Keratinocyte (primary cell): ENCODE measurements at regions not wholly inside any gene's neighbourhood (a gene's known extent, or its start where the extent isn't known, plus 50 kb on each side); places are given as distances from the start of the nearest gene placed in this dataset.

ENCODE experiments used
- DNase-seq: peaks from one replicate; pipeline ENCODE4 v3.0.0-alpha.2; 2011; ENCODE audit warnings: low read depth, missing footprints, low spot score
- FAIRE-seq: peaks from 2 replicates; lab custom pipeline; 2011; peaks lifted over from hg19 to GRCh38; lab: Jason Lieb, UNC
- H2AFZ ChIP-seq: 2 replicates; pipeline ENCODE4 v1.6.0; 2012; ENCODE audit warnings: low read length, control low read depth, inconsistent platforms; ENCODE audit not compliant: control insufficient read depth
- H3K27ac ChIP-seq: 2 replicates; pipeline ENCODE4 v1.5.1; 2011; ENCODE audit warnings: low read length; ENCODE audit not compliant: control insufficient read depth, insufficient read depth
- H3K27me3 ChIP-seq: 3 replicates; pipeline ENCODE4 v1.6.0; 2011; ENCODE audit warnings: low read length; ENCODE audit not compliant: control insufficient read depth, insufficient read depth; ENCODE audit errors: extremely low read depth
- H3K36me3 ChIP-seq, 2 experiments: 2 replicates in 1 of 2; 3 replicates in 1 of 2; pipeline ENCODE4 v1.5.1; 2011; ENCODE audit warnings: low read length in 2 of 2, mild to moderate bottlenecking in 1 of 2; ENCODE audit not compliant: control insufficient read depth in 2 of 2, insufficient read depth in 2 of 2; ENCODE audit errors: extremely low read depth in 1 of 2
- H3K4me1 ChIP-seq: 3 replicates; pipeline ENCODE4 v1.5.1; 2011; ENCODE audit warnings: low read length; ENCODE audit not compliant: control insufficient read depth, insufficient read depth; ENCODE audit errors: extremely low read depth
- H3K4me2 ChIP-seq: 3 replicates; pipeline ENCODE4 v1.6.0; 2011; ENCODE audit warnings: low read depth, low read length; ENCODE audit not compliant: control insufficient read depth, insufficient read depth; ENCODE audit errors: extremely low read depth
- H3K4me3 ChIP-seq, 3 experiments: fragments of 200-600 bp in 1 of 3; sonication (generic) in 1 of 3; 2 replicates in 2 of 3; 3 replicates in 1 of 3; pipeline ENCODE4 v1.5.1; 2011 to 2016; ENCODE audit warnings: low read length in 3 of 3, mild to moderate bottlenecking in 3 of 3, control low read depth in 2 of 3, inconsistent platforms in 1 of 3, low read depth in 1 of 3, mixed read lengths in 1 of 3, mixed run types in 1 of 3, moderate library complexity in 1 of 3; ENCODE audit not compliant: control insufficient read depth in 2 of 3, insufficient read depth in 2 of 3; ENCODE audit errors: extremely low read depth in 1 of 3
- H3K79me2 ChIP-seq: 2 replicates; pipeline ENCODE4 v1.6.0; 2012; ENCODE audit warnings: low read length; ENCODE audit not compliant: control insufficient read depth, insufficient read depth
- H3K9ac ChIP-seq: 3 replicates; pipeline ENCODE4 v1.6.0; 2011; ENCODE audit warnings: low read length; ENCODE audit not compliant: control insufficient read depth, insufficient read depth; ENCODE audit errors: extremely low read depth
- H3K9me1 ChIP-seq: 3 replicates; pipeline ENCODE4 v1.6.0; 2011; ENCODE audit warnings: low read length; ENCODE audit not compliant: control insufficient read depth, insufficient read depth; ENCODE audit errors: extremely low read depth
- H3K9me3 ChIP-seq: 2 replicates; pipeline ENCODE4 v1.5.1; 2012; ENCODE audit warnings: low read depth, low read length; ENCODE audit not compliant: control insufficient read depth
- H4K20me1 ChIP-seq: 3 replicates; pipeline ENCODE4 v1.6.0; 2011; ENCODE audit warnings: low read length; ENCODE audit not compliant: control insufficient read depth, insufficient read depth; ENCODE audit errors: extremely low read depth
- EZH2 ChIP-seq: IDR thresholded peaks from one replicate; pipeline ENCODE4 v1.6.1; 2012; ENCODE audit warnings: inconsistent platforms, mild to moderate bottlenecking, low read length, moderate library complexity
- dilution Hi-C: fragments of 300-500 bp; cut with MboI; formaldehyde crosslinking; loops from one replicate; pipeline ENCODE4 v1.7.0; 2020; ENCODE audit warnings: low sequenced_read_pairs; ENCODE audit not compliant: extremely low pct_ligation_motif_present
- TF ChIP-seq, protein P1 (sequence below), 3 experiments: IDR thresholded peaks in 1 of 3; conservative IDR thresholded peaks in 1 of 3; optimal IDR thresholded peaks in 1 of 3; 2 replicates in 2 of 3; 3 replicates in 1 of 3; pipeline versions ENCODE3 to v1.5.1; 2011; ENCODE audit warnings: low read length in 3 of 3, mild to moderate bottlenecking in 3 of 3, moderate library complexity in 2 of 3, control low read depth in 1 of 3, inconsistent platforms in 1 of 3; ENCODE audit not compliant: insufficient read depth in 2 of 3; ENCODE audit errors: extremely low read depth in 1 of 3

DNA sequence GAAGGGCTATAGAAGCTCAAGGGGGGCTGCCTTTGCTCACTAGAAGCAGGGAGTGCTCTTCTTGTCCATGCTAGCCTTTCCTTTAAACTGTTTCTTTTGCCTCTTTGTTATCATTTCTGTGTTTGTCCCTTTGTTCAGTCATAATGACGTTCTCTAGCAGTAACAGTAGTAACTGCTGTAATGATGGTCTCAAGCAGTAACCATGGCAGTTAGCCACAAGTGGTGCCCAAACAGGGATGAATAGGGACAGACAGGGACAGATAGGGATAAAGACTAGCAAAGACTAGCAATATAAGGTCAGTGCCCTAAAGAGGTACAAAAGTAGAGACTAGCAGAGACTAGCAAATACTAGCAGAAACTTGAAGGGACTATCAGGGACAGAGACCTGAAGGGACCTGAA lies 869.0 kb upstream of the PRR20A start:
- Histone ChIP-seq H3K4me1 (no peaks in the 10 kb centered on the region), H2AFZ (no peak overlapping the region), H3K79me2 (no peaks in the 10 kb centered on the region), H3K9me3 (no peaks in the 10 kb centered on the region), H3K4me2 (no peak overlapping the region), H4K20me1 (no peaks in the 10 kb centered on the region), H3K9me1 (no peaks in the 10 kb centered on the region), H3K4me3 (no peak overlapping the region), H3K27me3 (no peaks in the 10 kb centered on the region), H3K9ac (no peak overlapping the region), H3K36me3 (no peaks in the 10 kb centered on the region), H3K27ac (no peak overlapping the region)
- DNase-seq, result no peak
- dilution Hi-C loops, result no loop called here
- no peak for FAIRE-seq
- TF ChIP-seq, protein P1, sequence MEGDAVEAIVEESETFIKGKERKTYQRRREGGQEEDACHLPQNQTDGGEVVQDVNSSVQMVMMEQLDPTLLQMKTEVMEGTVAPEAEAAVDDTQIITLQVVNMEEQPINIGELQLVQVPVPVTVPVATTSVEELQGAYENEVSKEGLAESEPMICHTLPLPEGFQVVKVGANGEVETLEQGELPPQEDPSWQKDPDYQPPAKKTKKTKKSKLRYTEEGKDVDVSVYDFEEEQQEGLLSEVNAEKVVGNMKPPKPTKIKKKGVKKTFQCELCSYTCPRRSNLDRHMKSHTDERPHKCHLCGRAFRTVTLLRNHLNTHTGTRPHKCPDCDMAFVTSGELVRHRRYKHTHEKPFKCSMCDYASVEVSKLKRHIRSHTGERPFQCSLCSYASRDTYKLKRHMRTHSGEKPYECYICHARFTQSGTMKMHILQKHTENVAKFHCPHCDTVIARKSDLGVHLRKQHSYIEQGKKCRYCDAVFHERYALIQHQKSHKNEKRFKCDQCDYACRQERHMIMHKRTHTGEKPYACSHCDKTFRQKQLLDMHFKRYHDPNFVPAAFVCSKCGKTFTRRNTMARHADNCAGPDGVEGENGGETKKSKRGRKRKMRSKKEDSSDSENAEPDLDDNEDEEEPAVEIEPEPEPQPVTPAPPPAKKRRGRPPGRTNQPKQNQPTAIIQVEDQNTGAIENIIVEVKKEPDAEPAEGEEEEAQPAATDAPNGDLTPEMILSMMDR (optimal IDR thresholded peaks at IDR 0.05 in 1 of 3, IDR thresholded peaks at IDR 0.05 in 1 of 3, conservative IDR thresholded peaks at IDR 0.05 in 1 of 3; ENCODE audit: extremely low read depth in 1 of 3, insufficient read depth in 2 of 3, low read length in 3 of 3), result no peak
- TF ChIP-seq EZH2, result no peak

DNA sequence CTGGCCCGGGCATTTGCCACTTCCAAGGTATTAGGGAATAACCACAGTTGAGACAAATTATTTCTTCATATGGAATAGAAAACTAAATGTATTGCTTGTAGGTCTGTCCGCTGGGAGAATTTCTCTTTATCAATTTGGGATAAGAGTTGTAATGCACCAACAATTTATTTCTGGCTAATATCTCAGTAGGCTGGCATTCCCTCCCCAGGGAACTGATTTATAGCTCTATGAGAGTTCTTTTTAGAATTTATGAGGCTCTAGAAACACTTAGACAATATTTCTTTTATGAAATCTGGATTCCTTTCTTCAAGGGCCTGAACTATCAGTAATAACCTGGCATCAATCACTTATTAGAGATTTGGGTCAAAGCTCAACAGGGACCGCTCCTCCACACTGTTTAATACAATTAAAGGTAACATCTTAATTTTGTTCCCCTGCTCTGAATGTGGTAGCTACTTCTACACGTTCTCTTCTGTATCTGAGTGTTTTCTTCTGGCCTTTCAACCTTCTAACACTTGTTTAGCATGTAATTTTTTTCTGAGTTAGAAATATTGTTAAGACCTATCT lies 857.4 kb upstream of the PRR20A start:
- Histone ChIP-seq H3K4me3 (no peak overlapping the region), H3K27ac (no peak overlapping the region), H3K27me3 (no peaks in the 10 kb centered on the region), H3K4me2 (no peak overlapping the region), H3K4me1 (no peaks in the 10 kb centered on the region), H4K20me1 (no peaks in the 10 kb centered on the region), H3K9me3 (no peaks in the 10 kb centered on the region), H2AFZ (no peak overlapping the region), H3K9ac (no peak overlapping the region), H3K36me3 (no peaks in the 10 kb centered on the region), H3K79me2 (no peaks in the 10 kb centered on the region), H3K9me1 (no peaks in the 10 kb centered on the region)
- DNase-seq (no peak), FAIRE-seq (no peak)
- TF ChIP-seq, protein P1 (optimal IDR thresholded peaks at IDR 0.05 in 1 of 3, IDR thresholded peaks at IDR 0.05 in 1 of 3, conservative IDR thresholded peaks at IDR 0.05 in 1 of 3; ENCODE audit: extremely low read depth in 1 of 3, insufficient read depth in 2 of 3, low read length in 3 of 3), result no peak
- TF ChIP-seq EZH2, result no peak
- dilution Hi-C loops, result no loop called here
